GM13976 (cell line): ENCODE measurements at regions not wholly inside any gene's neighbourhood (a gene's known extent, or its start where the extent isn't known, plus 50 kb on each side); places are given as distances from the start of the nearest gene placed in this dataset.
"Not testable (repeated sequence)": the region's sequence is repeated elsewhere in the genome, so short reads cannot be mapped to it uniquely, and the experiment has no call there.

Experiments used
- DNase-seq: peaks from one replicate; pipeline ENCODE4 v3.0.0; 2012; ENCODE audit warnings: low spot score
- in situ Hi-C: fragments of 300-500 bp; cut with MboI; formaldehyde crosslinking; loops from one replicate; pipeline ENCODE4 v1.12.0; 2022; ENCODE audit warnings: low sequenced_read_pairs, mixed read lengths, inconsistent platforms; ENCODE audit not compliant: unreplicated experiment
- TF ChIP-seq, protein P1 (sequence below): IDR thresholded peaks from 2 replicates; pipeline ENCODE4 v1.5.1; 2012; ENCODE audit warnings: borderline replicate concordance, mild to moderate bottlenecking; ENCODE audit not compliant: insufficient read depth; ENCODE audit errors: extremely low read depth, missing control alignments, control extremely low read depth

DNA sequence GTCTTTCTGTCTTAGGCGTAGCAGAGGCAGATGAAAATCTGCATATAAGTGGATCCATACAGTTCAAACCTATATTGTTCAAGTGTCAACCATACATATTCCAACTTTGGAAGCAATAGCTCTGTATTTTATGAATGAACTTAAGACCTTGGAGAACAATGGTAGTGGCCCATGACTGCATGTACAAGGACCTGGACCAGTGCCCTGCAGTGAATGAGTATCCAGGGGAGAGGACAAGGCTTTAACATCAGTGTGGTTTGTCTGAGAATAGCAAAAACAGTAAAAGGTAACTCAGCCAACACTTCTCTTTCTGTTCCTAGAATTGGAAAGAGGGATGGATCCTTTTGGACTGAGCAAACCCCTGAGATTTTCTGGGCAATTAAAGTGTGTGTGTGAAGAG is 230.8 kb upstream of the LINC00305 start:
- in situ Hi-C loops = no loop called here

DNA sequence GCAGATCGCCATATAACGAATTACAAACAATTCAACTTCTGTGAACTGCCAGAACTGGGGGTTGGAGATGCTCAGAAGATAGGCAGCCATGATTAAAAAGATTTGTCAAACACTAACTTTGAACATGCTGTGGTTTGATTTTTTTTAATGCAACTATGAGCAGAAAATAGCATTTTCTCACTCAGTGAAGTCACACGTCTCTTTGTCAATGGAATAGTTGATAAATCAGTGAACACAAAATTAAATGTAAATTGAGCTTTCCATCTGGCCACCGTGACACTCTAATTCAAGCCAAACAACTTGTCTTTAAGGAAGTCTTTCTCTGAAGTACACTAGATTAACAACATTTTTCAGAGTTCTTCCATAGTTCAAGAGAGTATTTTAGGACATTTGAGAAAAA is 228.6 kb upstream of the LINC00305 start:
- in situ Hi-C loops = no loop called here
- TF ChIP-seq, protein P1, sequence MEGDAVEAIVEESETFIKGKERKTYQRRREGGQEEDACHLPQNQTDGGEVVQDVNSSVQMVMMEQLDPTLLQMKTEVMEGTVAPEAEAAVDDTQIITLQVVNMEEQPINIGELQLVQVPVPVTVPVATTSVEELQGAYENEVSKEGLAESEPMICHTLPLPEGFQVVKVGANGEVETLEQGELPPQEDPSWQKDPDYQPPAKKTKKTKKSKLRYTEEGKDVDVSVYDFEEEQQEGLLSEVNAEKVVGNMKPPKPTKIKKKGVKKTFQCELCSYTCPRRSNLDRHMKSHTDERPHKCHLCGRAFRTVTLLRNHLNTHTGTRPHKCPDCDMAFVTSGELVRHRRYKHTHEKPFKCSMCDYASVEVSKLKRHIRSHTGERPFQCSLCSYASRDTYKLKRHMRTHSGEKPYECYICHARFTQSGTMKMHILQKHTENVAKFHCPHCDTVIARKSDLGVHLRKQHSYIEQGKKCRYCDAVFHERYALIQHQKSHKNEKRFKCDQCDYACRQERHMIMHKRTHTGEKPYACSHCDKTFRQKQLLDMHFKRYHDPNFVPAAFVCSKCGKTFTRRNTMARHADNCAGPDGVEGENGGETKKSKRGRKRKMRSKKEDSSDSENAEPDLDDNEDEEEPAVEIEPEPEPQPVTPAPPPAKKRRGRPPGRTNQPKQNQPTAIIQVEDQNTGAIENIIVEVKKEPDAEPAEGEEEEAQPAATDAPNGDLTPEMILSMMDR = no peak

More for the DNA sequence above, 230.8 kb upstream of the LINC00305 start:
- no peak for DNase-seq
- TF ChIP-seq, protein P1 = no peak

DNA sequence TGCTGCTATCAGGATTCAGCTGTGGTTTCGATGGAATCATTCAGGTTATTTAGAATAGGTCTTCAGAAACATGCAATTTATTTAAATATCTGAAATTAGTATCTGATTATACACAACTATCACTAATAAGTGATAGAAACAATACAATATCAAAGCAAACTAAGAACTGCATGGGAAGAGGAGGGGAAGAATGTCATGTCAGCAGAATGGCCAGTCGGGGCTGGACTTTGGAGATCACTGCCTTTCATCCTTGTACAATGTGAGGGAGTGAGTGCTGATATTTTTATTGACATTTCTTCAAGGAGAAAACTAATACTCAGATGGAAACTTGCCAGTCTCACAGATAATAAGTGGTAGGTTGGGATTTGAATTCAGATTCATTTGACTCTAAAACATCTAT is 224.0 kb upstream of the LINC00305 start:
- DNase-seq = no peak
- in situ Hi-C loops = no loop called here
- TF ChIP-seq, protein P1 = no peak

More for the DNA sequence above, 228.6 kb upstream of the LINC00305 start:
- no peak for DNase-seq

DNA sequence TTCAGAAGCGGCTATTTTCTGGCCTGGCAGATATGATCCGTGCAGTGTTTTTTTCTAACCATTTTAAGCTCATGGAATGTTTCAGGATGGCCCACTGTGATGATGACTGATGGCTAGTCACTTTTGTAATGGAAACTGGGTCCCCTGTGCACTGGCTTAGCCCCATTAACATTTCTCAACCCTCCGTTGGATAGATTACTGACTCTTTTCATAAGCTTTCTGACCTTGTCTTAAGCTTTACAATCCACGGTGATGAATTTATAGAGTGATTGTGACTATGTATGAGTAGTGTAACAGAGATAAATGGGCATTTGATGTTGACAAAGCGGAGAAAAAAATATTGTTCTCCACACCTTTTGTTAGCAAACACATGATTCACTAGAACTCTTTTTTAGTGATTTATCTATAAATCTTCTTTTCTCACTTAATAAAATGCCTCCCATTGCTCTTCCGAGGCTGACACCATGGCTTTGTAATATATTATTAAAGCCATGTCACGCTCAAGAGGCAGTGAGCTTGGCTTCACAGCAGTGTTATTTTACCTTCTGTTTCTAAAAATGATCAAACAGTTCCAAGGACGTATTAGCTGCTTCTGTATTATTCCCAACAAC is 221.0 kb upstream of the LINC00305 start:
- in situ Hi-C loops, DNase-seq: not testable (repeated sequence)

DNA sequence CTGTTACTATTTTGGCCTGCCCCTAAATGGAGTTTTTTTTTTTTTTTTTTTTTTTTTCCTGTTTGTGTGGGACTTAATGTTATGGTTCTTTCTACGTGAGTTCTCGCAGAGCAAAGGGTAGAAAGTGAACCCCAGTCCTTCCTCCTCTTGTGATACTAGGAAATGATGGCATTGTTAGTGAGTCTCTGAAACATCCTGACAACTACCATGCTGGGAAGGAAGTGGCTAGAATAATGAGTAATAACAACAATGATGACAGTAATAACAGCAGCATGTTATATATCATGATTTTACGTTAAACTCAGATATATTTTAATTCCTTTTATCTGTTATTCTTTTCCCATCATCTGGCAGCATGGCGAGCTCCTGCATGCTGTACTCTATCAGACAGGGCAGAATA is 216.2 kb upstream of the LINC00305 start:
- in situ Hi-C loops = no loop called here
- TF ChIP-seq, protein P1 = no peak
- no peak for DNase-seq

DNA sequence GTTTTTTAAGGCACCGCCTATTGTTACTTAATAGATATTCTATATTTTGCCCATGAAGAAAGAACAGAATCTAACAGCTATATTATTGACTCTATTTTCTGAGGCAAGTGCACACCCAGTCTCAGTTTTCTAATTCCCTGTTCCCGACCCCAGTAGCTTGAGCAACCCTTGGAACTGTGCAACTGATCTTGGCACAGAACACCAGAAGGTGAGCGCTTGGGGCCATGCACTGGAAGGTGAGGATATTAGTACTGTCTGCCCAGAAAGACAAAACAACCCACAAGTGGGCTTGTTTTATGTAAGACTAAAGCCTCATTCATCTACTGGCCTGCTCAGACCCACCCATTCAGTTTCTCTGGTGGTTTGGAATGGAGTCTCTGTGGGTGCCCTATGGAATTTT is 188.8 kb upstream of the LINC00305 start:
- TF ChIP-seq, protein P1 = no peak
- in situ Hi-C loops = no loop called here
- no peak for DNase-seq

DNA sequence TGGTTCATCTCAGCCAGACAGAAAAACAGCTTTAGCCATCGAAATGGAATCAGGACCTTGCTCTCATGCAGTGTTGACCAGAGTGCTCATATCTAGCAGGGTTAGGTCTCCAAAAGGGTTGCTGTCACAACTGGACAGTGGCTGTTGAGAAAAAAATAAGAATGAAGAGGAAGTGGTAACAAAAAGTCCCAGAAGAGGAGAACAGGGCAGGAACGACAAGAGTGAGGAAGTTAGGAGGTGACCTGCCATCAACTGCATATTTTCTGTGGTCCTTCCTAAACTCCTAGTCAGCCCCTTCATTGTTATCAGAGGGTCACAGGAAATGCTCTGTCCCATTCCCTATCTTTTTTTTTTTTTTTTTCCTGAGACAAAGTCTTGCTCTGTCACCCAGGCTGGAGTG is 188.1 kb upstream of the LINC00305 start:
- in situ Hi-C loops = no loop called here
- TF ChIP-seq, protein P1 = no peak
- DNase-seq = no peak
